H1 (cell line): ENCODE measurements at regions not wholly inside any gene's neighbourhood (a gene's known extent, or its start where the extent isn't known, plus 50 kb on each side); places are given as distances from the start of the nearest gene placed in this dataset.

Experiments used
- CTCF ChIA-PET: fragments of 300-600 bp; sonication (Branson Sonifier 250); formaldehyde crosslinking; loops from one replicate; lab custom pipeline; 2021; ENCODE audit not compliant: partially characterized antibody; lab: Charles Lee
- POLR2A ChIA-PET: fragments of 300-600 bp; sonication (Branson Sonifier 250); formaldehyde crosslinking; loops from one replicate; lab custom pipeline; 2021; ENCODE audit warnings: inconsistent platforms; ENCODE audit not compliant: partially characterized antibody; lab: Charles Lee
- DNase-seq, 2 experiments: peaks; one replicate each; pipeline versions ENCODE4 v3.0.0 to v3.0.0-alpha.2; 2010 to 2022; ENCODE audit warnings: low spot score in 2 of 2, low read depth in 1 of 2, mixed read lengths in 1 of 2
- FAIRE-seq: peaks from 2 replicates; lab custom pipeline; 2011; peaks lifted over from hg19 to GRCh38; lab: Jason Lieb, UNC
- H2AFZ ChIP-seq: 2 replicates; pipeline ENCODE4 v1.8.1; 2012; ENCODE audit warnings: low read length, inconsistent platforms
- H2AK5ac ChIP-seq: 2 replicates; pipeline ENCODE4 v1.6.1; 2013; ENCODE audit warnings: low read depth, low read length
- H2BK120ac ChIP-seq: replicated peaks from 2 replicates; pipeline ENCODE3; 2013; ENCODE audit warnings: low read depth, low read length, inconsistent platforms
- H2BK12ac ChIP-seq: 2 replicates; pipeline ENCODE4 v1.6.1; 2013; ENCODE audit warnings: low read depth, low read length
- H2BK15ac ChIP-seq: 2 replicates; pipeline ENCODE4 v1.6.1; 2013; ENCODE audit warnings: low read length
- H2BK20ac ChIP-seq: 2 replicates; pipeline ENCODE4 v1.6.1; 2013; ENCODE audit warnings: low read length
- H2BK5ac ChIP-seq: 2 replicates; pipeline ENCODE4 v1.6.1; 2013; ENCODE audit warnings: low read depth, low read length
- H3K14ac ChIP-seq: 2 replicates; pipeline ENCODE4 v1.6.1; 2013; ENCODE audit warnings: inconsistent platforms; ENCODE audit not compliant: insufficient read length
- H3K18ac ChIP-seq: 2 replicates; pipeline ENCODE4 v1.6.1; 2013; ENCODE audit warnings: low read length; ENCODE audit errors: extremely low read depth
- H3K23ac ChIP-seq: 2 replicates; pipeline ENCODE4 v1.6.1; 2013; ENCODE audit warnings: inconsistent platforms; ENCODE audit not compliant: insufficient read length
- H3K23me2 ChIP-seq: 2 replicates; pipeline ENCODE4 v1.6.1; 2013; ENCODE audit warnings: low read depth, low read length
- H3K27ac ChIP-seq: 2 replicates; pipeline ENCODE4 v1.6.1; 2011; ENCODE audit warnings: low read depth, low read length, inconsistent platforms
- H3K27me3 ChIP-seq, 4 experiments: replicated peaks in 1 of 4; 1 replicate in 1 of 4; 2 replicates in 3 of 4; pipeline versions ENCODE4 v1.6.1 to v1.8.1; 2011 to 2013; ENCODE audit warnings: low read length in 3 of 4, mild to moderate bottlenecking in 3 of 4, inconsistent platforms in 2 of 4, mixed read lengths in 2 of 4, moderate library complexity in 1 of 4; ENCODE audit not compliant: control insufficient read depth in 3 of 4, insufficient read depth in 3 of 4; ENCODE audit errors: extremely low read depth in 1 of 4
- H3K36me3 ChIP-seq, 4 experiments: 2 replicates each; pipeline versions ENCODE4 v1.6.1 to v1.8.1; 2011 to 2013; ENCODE audit warnings: mild to moderate bottlenecking in 4 of 4, low read length in 3 of 4, moderate library complexity in 2 of 4, control low read depth in 1 of 4, inconsistent platforms in 1 of 4; ENCODE audit not compliant: insufficient read depth in 4 of 4, control insufficient read depth in 2 of 4
- H3K4ac ChIP-seq: replicated peaks from 2 replicates; pipeline ENCODE3; 2013; ENCODE audit warnings: low read length, low read depth, mixed read lengths, inconsistent platforms; ENCODE audit not compliant: insufficient read length
- H3K4me1 ChIP-seq, 4 experiments: replicated peaks in 1 of 4; 1 replicate in 1 of 4; 2 replicates in 3 of 4; pipeline versions ENCODE4 v1.6.1 to v1.8.1; 2011 to 2013; ENCODE audit warnings: low read length in 3 of 4, inconsistent platforms in 2 of 4, mixed read lengths in 1 of 4; ENCODE audit not compliant: insufficient read depth in 4 of 4, control insufficient read depth in 3 of 4
- H3K4me2 ChIP-seq, 2 experiments: 2 replicates each; pipeline versions ENCODE4 v1.6.1 to v1.8.1; 2011 to 2013; ENCODE audit warnings: low read depth in 2 of 2, low read length in 2 of 2, control low read depth in 1 of 2, inconsistent platforms in 1 of 2, mild to moderate bottlenecking in 1 of 2; ENCODE audit not compliant: insufficient read depth in 1 of 2
- H3K4me3 ChIP-seq, 4 experiments: fragments of 200-600, 300-600 bp in 1 of 4; sonication (generic), shearing (Covaris generic), sonication (Bioruptor Twin) in 1 of 4; 2 replicates each; pipeline versions ENCODE4 v1.5.1 to v1.8.1; 2011 to 2016; ENCODE audit warnings: low read length in 4 of 4, low read depth in 3 of 4, control low read depth in 2 of 4, inconsistent platforms in 2 of 4, mild to moderate bottlenecking in 2 of 4, mixed read lengths in 1 of 4, moderate library complexity in 1 of 4; ENCODE audit not compliant: insufficient read depth in 2 of 4; ENCODE audit errors: extremely low read depth in 1 of 4
- H3K56ac ChIP-seq: replicated peaks from 2 replicates; pipeline ENCODE3; 2013; ENCODE audit warnings: low read depth, mild to moderate bottlenecking, mixed read lengths, low read length, inconsistent platforms; ENCODE audit not compliant: insufficient read length
- H3K79me1 ChIP-seq: 2 replicates; pipeline ENCODE4 v1.6.1; 2013; ENCODE audit warnings: low read depth, low read length, control low read depth
- H3K79me2 ChIP-seq, 2 experiments: 2 replicates each; pipeline versions ENCODE4 v1.6.1 to v1.8.1; 2012 to 2013; ENCODE audit warnings: low read length in 2 of 2, mild to moderate bottlenecking in 2 of 2, inconsistent platforms in 1 of 2; ENCODE audit not compliant: insufficient read depth in 2 of 2, control insufficient read depth in 1 of 2
- H3K9ac ChIP-seq, 4 experiments: replicated peaks in 1 of 4; 1 replicate in 1 of 4; 2 replicates in 3 of 4; pipeline versions ENCODE4 v1.6.1 to v1.8.1; 2011 to 2013; ENCODE audit warnings: low read depth in 3 of 4, low read length in 3 of 4, control low read depth in 2 of 4, mild to moderate bottlenecking in 2 of 4, moderate library complexity in 2 of 4, inconsistent platforms in 1 of 4; ENCODE audit errors: extremely low read depth in 1 of 4
- H3K9me3 ChIP-seq, 2 experiments: 2 replicates each; pipeline versions ENCODE4 v1.6.1 to v1.8.1; 2012 to 2013; ENCODE audit warnings: mild to moderate bottlenecking in 2 of 2, moderate library complexity in 2 of 2, control low read depth in 1 of 2, inconsistent platforms in 1 of 2, low read depth in 1 of 2, low read length in 1 of 2, mixed read lengths in 1 of 2; ENCODE audit not compliant: insufficient read depth in 2 of 2
- H4K20me1 ChIP-seq, 2 experiments: replicated peaks in 1 of 2; 2 replicates each; pipeline versions ENCODE3 to v1.8.1; 2011 to 2013; ENCODE audit warnings: inconsistent platforms in 2 of 2, low read length in 2 of 2, mild to moderate bottlenecking in 1 of 2; ENCODE audit not compliant: insufficient read depth in 2 of 2, control insufficient read depth in 1 of 2
- H4K5ac ChIP-seq: 2 replicates; pipeline ENCODE4 v1.6.1; 2013; ENCODE audit warnings: low read length, low read depth, mixed read lengths, inconsistent platforms; ENCODE audit not compliant: insufficient read length
- H4K8ac ChIP-seq: 2 replicates; pipeline ENCODE4 v1.8.0; 2013; ENCODE audit warnings: mild to moderate bottlenecking, moderate library complexity, low read length, inconsistent platforms; ENCODE audit not compliant: insufficient read depth; ENCODE audit errors: extremely low read depth
- H4K91ac ChIP-seq: replicated peaks from 2 replicates; pipeline ENCODE3; 2013; ENCODE audit warnings: low read length, mixed read lengths, inconsistent platforms; ENCODE audit not compliant: insufficient read length
- CHD2 ChIP-seq: IDR thresholded peaks from 2 replicates; pipeline ENCODE4 v1.6.1; 2012; ENCODE audit warnings: low read length, improper control_type of control experiment
- CTBP2 ChIP-seq: IDR thresholded peaks from 2 replicates; pipeline ENCODE4 v1.7.0; 2011; ENCODE audit warnings: borderline replicate concordance, mild to moderate bottlenecking, moderate library complexity, mixed read lengths, low read length; ENCODE audit not compliant: insufficient read depth, insufficient read length
- JUND ChIP-seq: IDR thresholded peaks from 2 replicates; pipeline ENCODE4 v1.6.1; 2011; ENCODE audit warnings: mild to moderate bottlenecking, improper control_type of control experiment, low read length
- KDM1A ChIP-seq: fragments of 200-600, 300-600 bp; sonication (generic); IDR thresholded peaks from 2 replicates; pipeline ENCODE4 v1.7.1; 2016; ENCODE audit warnings: mild to moderate bottlenecking, low read length, borderline replicate concordance
- KDM5A ChIP-seq: fragments of 200-600 bp; IDR thresholded peaks from 2 replicates; pipeline ENCODE4 v1.7.1; 2012; ENCODE audit warnings: mild to moderate bottlenecking, low read length, inconsistent platforms, mixed read lengths
- MAFK ChIP-seq: IDR thresholded peaks from 2 replicates; pipeline ENCODE4 v1.6.1; 2012; ENCODE audit warnings: low read depth, mild to moderate bottlenecking, improper control_type of control experiment, low read length
- MAX ChIP-seq: IDR thresholded peaks from 2 replicates; pipeline ENCODE4 v1.6.1; 2012; ENCODE audit warnings: inconsistent platforms
- POLR2AphosphoS5 ChIP-seq: IDR thresholded peaks from 2 replicates; pipeline ENCODE4 v1.6.1; 2011; ENCODE audit warnings: low read depth, low read length
- RAD21 ChIP-seq, 2 experiments: IDR thresholded peaks in 1 of 2; conservative IDR thresholded peaks in 1 of 2; 2 replicates each; pipeline ENCODE4 v1.6.1; 2011; ENCODE audit warnings: low read depth in 2 of 2, low read length in 2 of 2, improper control_type of control experiment in 1 of 2, inconsistent platforms in 1 of 2, mild to moderate bottlenecking in 1 of 2, moderate library complexity in 1 of 2
- SUZ12 ChIP-seq: fragments of 200-600 bp; sonication (generic); IDR thresholded peaks from 2 replicates; pipeline ENCODE4 v1.6.1; 2012; ENCODE audit warnings: mild to moderate bottlenecking, inconsistent platforms, low read length, moderate library complexity, mixed read lengths
- TAF7 ChIP-seq: optimal IDR thresholded peaks from 2 replicates; pipeline ENCODE3; 2011; ENCODE audit warnings: low read depth, mild to moderate bottlenecking, inconsistent platforms, low read length, moderate library complexity, borderline replicate concordance
- WGBS, 2 experiments: shearing (Covaris generic) in 1 of 2; methylation state at CpG; one replicate each; pipeline versions ENCODE4 v1.1.6 to v1.1.7; 2013 to 2015; ENCODE audit warnings: low lambda C conversion rate in 2 of 2, mixed read lengths in 2 of 2, inconsistent platforms in 1 of 2, low coverage in 1 of 2, missing lambda C conversion rate in 1 of 2; ENCODE audit not compliant: insufficient replicate concordance in 2 of 2, insufficient coverage in 1 of 2, insufficient read length in 1 of 2; ENCODE audit errors: extremely low coverage in 1 of 2, missing lambda C conversion rate in 1 of 2; 5-methylcytosine and 5-hydroxymethylcytosine counted together

GRCh38 chr16:14377326-14377725 is 252.7 kb downstream of the PARN start:
- no peak overlapping the region for H3K56ac ChIP-seq
- no peak overlapping the region for H4K5ac ChIP-seq
- no peak overlapping the region for H2BK120ac ChIP-seq
- TF ChIP-seq RAD21 (IDR thresholded peaks at IDR 0.05 in 1 of 2, conservative IDR thresholded peaks at IDR 0.05 in 1 of 2; ENCODE audit: low read depth in 2 of 2, low read length in 2 of 2) (no peak), SUZ12 (no peak), KDM1A (no peak), CHD2 (no peak), MAFK (no peak), CTBP2 (no peak), MAX (no peak), KDM5A (no peak), TAF7 (no peak), JUND (no peak), POLR2AphosphoS5 (no peak)
- H3K79me1 ChIP-seq, result no peaks in the 10 kb centered on the region
- no peak overlapping the region for H2BK12ac ChIP-seq
- no peaks in the 10 kb centered on the region for H3K79me2 ChIP-seq
- H3K23ac ChIP-seq, result no peak overlapping the region
- no peaks in the 10 kb centered on the region for H3K27me3 ChIP-seq
- ChIA-PET POLR2A (interaction anchor here (1.7 kb wide), 1 partner anchor 67 kb away, joined by 4 read pairs; no protein-coding TSS in a partner anchor), CTCF (interaction anchor here (1.9 kb wide), 1 partner anchor 78 kb away, joined by 6 read pairs; no protein-coding TSS in a partner anchor)
- H3K14ac ChIP-seq, result no peak overlapping the region
- H3K36me3 ChIP-seq, result no peaks in the 10 kb centered on the region
- peaks cover 0 to 3% (median 1%) of the 10 kb centered on the region in 4 experiments; a peak in 3 of 7 replicates for H3K4me1 ChIP-seq
- no peak overlapping the region for H4K8ac ChIP-seq
- no peaks in the 10 kb centered on the region for H4K20me1 ChIP-seq
- H3K4ac ChIP-seq, result no peak overlapping the region
- H2BK15ac ChIP-seq, result no peak overlapping the region
- H2AFZ ChIP-seq, result no peak overlapping the region
- H3K4me3 ChIP-seq, result no peak overlapping the region
- no peaks in the 10 kb centered on the region for H3K9me3 ChIP-seq
- H3K4me2 ChIP-seq, result no peak overlapping the region
- FAIRE-seq, result no peak
- no peak overlapping the region for H3K27ac ChIP-seq
- no peak overlapping the region for H2AK5ac ChIP-seq
- DNase-seq, result no peak
- no peak overlapping the region for H2BK5ac ChIP-seq
- H2BK20ac ChIP-seq, result no peak overlapping the region
- H3K18ac ChIP-seq, result no peak overlapping the region
- H3K9ac ChIP-seq, result no peak overlapping the region
- H4K91ac ChIP-seq, result no peak overlapping the region
- 75% methylated on average over 1 of the region's 1 CpG; no CpG with 5 or more reads in 1 of the 2 experiments for WGBS, 2 experiments
- no peaks in the 10 kb centered on the region for H3K23me2 ChIP-seq
